ENCODE measurements at regions not wholly inside any gene's neighbourhood (a gene's known extent, or its start where the extent isn't known, plus 50 kb on each side); places are given as distances from the start of the nearest gene placed in this dataset.
"Not testable (repeated sequence)": the region's sequence is repeated elsewhere in the genome, so short reads cannot be mapped to it uniquely, and the experiment has no call there.

DNA sequence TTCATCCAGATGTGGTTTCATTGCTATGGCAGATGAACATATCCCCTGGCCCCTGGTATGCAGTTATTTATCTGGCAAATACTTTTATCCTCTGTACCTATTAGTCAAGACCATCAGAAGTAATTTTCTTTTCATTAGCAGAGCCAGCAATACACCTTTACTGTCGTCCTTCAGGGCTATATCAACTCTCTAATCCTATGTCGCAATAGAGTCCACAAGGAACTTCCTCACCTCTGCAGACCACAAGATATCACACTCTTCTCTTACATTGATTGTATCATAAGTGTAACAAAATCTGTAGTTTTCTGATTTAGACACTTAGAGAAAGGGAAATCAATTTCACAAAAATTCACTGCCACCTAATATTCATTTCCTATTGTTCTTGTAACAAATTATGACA, 252.9 kb upstream of the DCC start:
- no peak for DNase-seq

- DNase-seq: no peak
These were observed 250.0 kb upstream of the DCC start for GRCh38 chr18:52090005-52090404.

DNA sequence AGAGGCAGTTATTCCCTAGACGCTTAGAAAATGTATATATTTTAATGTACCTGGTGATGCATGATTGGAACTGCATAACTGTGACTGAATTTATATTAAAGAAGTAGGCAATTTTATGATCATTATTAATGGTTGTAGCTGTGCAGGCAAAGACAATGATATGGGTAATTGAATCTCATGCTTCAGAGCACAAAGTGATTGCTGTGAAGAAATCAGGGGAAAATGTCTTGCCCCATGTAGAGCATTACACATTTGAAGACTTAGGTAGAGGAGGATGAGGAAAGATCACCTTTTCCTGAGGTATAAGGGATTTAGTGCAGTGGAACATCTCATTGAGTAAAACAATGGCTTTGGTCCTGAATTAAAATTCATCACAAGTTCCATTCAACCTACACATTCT, 246.8 kb upstream of the DCC start:
- DNase-seq: no peak

- DNase-seq: no peak
These were observed 221.3 kb upstream of the DCC start for GRCh38 chr18:52118684-52119083.

- DNase-seq: no peak
These were observed 209.2 kb upstream of the DCC start for GRCh38 chr18:52130624-52131301.

- DNase-seq: no peak
These were observed 208.2 kb upstream of the DCC start for GRCh38 chr18:52131845-52132244.

- DNase-seq: no peak
These were observed 203.5 kb upstream of the DCC start for GRCh38 chr18:52136532-52136931.

GRCh38 chr18:52140986-52141385, 199.0 kb upstream of the DCC start:
- no peak for DNase-seq

DNA sequence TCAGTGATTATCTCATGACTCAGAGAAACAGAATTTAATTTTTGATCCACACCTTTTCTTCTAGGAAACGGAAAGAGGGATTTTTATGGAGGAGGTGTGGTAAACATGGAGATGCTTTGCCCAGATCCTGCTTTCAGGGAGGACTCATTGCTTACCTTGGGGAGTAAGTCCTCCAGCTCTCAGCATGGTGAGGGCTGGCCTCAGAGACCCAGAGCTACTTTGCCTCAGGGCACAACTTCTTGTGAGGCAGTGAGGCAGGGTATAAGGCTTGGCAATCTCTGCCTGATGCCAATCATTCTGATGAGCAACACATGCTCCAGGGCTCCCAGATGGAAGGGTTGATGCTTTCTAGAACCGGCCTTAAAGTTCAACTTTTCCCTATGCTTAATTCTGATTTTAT, 189.9 kb upstream of the DCC start:
- DNase-seq: no peak

DNA sequence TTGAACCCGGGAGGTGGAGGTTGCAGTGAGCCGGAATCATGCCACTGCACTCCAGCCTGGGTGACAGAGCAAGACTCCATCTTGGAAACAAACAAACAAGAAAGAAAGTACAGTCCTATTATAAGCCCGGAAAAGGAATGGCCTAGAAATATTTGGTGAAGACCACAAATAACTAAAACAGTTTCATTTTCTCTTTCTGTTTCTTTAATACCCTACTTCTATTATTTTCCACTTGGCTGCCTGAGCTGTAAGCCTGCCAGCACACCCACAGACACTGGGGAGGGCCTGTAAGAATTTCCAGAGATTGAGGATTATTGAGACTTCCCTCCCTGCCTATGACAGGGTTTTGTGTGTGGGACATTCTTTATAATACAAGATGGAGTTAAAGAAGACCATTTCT, 188.0 kb upstream of the DCC start:
- DNase-seq: no peak

- DNase-seq: no peak
These were observed 183.8 kb upstream of the DCC start for GRCh38 chr18:52156166-52156565.

- DNase-seq: peak; percentile 22
These were observed 179.4 kb upstream of the DCC start for GRCh38 chr18:52160636-52161035.

DNA sequence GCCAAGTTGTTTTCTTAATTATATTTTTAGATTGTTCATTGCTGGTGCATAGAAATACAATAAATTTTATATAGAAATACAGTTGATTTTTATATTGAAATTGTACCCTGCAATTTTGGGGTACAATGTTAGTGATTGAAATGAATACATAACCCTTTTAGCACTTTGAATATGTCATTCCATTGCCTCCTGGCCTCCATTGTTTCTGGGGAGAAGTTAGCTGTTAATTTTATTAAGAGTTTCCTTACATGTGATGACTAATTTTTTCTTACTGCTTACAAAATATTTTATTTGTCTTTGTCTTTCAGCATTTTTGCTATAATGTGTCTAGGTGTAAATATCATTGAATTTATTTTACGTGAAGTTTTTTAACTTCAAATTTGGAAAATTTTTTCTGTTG, 176.5 kb upstream of the DCC start:
- no peak for DNase-seq

DNA sequence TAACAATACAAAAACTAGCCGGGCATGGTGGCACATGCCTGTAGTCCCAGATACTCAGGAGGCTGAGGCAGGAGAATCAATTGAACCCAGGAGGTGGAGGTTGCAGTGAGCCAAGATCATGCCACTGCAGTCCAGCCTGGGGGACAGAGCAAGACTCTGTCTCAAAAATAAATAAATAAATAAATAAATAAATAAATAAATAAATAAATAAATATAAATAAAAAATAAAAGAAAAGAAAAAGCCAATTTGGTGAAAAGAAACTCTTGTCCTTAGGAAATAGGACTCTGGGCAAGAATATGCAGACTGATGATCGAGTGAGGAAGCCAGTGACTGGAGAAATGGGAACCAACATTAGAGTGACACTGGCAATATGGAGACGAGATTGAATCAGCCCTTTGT, 171.9 kb upstream of the DCC start:
- DNase-seq: not testable (repeated sequence)

DNA sequence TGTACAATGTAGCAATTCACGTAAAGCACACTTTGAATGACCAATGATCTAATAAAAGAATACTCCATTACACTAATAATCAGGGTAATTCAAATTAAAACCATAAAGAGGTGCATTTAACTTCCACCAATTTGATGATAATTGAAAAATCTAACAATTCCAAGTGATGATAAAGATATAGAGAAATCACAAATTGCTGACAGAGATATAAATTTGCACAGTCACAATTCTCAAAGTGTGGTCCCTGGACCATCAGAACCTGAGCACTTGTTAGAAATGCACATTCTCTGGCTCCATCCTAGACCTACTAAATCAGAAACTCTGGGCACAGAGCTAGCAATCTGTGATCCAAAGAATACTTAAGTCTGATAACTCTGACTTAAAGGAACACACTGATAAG, 165.8 kb upstream of the DCC start:
- no peak for DNase-seq

- no peak for DNase-seq
These were observed 164.6 kb upstream of the DCC start for GRCh38 chr18:52175406-52175805.

DNA sequence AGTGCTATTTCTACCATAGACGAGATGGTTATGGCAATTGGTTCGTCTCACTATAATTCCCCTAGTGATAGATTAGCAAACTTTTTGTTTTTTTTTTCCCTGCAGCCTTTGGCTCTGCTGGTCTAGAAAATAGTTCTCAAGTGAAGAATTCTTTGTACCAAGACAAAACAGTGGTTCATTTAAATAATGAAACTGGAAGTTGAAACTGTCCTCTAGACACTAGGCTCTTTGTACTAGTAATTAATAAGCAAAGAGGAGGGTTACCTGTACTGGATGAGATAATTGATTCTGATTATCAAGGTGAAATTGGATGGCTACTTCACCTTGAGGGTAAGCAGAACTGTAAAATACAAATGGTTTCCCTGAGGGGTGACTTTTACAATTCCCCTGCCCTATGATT, 156.9 kb upstream of the DCC start:
- DNase-seq: no peak

GRCh38 chr18:52190195-52190594, 149.8 kb upstream of the DCC start:
- no peak for DNase-seq

DNA sequence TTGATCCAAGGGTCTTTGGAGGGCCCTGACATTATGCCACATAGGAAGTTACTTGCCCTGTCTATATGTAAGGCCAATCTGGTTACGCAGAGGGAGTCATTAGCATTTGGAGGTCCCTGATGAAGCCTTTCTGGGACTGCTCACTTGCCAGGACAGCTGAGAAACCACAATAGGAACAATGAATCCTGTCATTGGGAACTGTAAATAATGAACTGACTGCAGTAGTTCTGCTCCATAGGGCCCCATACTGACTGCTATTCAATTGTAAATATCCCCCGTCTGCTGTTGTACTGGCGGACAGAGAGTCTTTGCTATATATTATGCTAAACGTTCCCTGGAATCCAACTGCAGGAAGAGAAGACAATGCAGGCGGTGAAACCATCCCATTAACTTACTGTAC, 149.4 kb upstream of the DCC start:
- DNase-seq: no peak

DNA sequence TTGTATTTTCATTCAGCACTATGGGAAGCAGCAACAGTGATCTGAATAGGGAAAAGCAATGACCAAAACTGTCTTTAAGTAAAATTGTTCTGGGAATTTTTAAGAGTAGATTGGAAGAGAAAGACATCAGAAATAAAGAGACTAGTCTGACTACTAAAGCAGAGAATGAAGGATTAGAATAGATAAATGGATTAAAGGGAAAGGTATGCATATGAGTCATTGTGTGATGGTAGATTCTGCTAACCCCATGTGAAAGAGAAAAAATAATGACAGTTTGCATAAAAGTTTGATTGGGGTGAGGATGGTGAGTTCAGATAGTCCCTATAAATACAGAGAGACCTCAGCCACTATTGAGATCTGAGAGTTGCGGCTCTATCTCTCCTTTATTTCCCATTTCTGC, 139.6 kb upstream of the DCC start:
- DNase-seq: no peak

GRCh38 chr18:52200921-52201663, 138.9 kb upstream of the DCC start:
- DNase-seq: no peak

DNA sequence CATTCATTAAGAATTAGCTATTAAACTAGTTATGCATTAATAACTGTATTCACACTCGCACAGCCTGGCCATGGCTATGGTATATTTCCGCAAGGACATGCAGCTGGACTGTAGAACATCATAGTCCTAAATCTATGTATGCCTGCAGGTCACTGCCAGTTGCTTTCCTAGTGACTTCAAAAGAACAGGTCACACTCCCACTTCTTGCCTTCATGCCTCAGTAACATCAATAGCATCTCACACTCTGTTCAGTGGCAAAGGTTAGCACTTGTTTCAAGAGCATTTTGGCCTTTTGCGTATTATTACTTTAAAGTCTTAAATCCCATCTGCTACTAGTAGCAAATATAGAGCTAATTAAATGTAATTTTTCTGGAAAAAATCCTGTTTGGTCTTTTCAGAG, 131.4 kb upstream of the DCC start:
- DNase-seq: no peak

DNA sequence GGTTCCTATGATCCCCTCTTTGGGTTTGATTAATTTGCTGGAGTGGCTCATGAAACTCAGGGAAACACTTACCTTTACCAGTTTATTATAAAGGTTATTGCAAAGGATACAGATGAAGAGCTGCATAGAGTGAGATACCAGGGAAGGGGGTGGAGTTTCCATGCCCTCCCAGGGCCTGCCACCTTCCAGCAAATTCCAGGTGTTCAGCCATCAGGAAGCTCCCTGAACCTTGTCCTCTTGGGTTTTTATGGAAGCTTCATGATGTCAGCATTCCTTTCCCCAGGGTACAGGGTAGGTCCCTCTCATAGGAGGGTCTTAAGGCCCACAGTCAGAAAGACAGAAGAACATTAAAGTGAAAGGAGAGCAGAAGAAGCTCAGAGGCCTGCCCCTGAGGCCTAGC, 123.9 kb upstream of the DCC start:
- DNase-seq: peak; percentile 18

DNA sequence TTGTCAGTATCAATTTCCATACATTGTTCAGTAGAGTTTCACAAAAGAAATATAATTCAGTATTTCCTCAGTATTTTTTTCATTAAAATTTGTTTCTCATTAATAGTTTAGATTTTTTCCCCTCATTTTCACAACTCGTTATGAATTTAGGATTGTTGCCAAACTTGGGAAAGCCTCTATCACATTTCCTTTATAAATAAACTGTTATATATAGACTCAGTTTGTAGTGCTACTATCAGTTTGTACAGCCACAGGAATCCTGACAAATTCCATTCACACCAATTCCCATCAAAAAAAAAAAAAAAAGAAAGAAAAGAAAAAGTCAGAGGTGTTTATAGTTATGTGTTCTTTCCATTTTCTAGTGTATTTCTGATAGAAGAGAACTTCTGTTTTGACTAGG, 123.3 kb upstream of the DCC start:
- DNase-seq: no peak

- DNase-seq: no peak
These were observed 120.9 kb upstream of the DCC start for GRCh38 chr18:52219102-52219501.
